Kidney (tissue), 13 donors: ENCODE measurements at regions not wholly inside any gene's neighbourhood (a gene's known extent, or its start where the extent isn't known, plus 50 kb on each side); places are given as distances from the start of the nearest gene placed in this dataset.

Source experiments
- DNase-seq, 5 donors: peaks; one replicate each; pipeline ENCODE4 v3.0.0-alpha.2; 2013 to 2020
- FAIRE-seq: peaks from 2 replicates; lab custom pipeline; 2012; peaks lifted over from hg19 to GRCh38; lab: Jason Lieb, UNC
- H3K27ac ChIP-seq, 2 donors: one replicate each; pipeline ENCODE4 v1.7.0; 2013; ENCODE audit warnings: low read depth in 2 of 2, low read length in 2 of 2, inconsistent platforms in 1 of 2
- H3K27me3 ChIP-seq: one replicate; pipeline ENCODE4 v1.7.1; 2013; ENCODE audit warnings: low read length, inconsistent platforms; ENCODE audit not compliant: control insufficient read depth, insufficient read depth
- H3K36me3 ChIP-seq, 3 donors: one replicate each; pipeline versions ENCODE4 v1.7.0 to v1.7.1; 2013; ENCODE audit warnings: low read length in 3 of 3, control low read depth in 1 of 3, inconsistent platforms in 1 of 3; ENCODE audit not compliant: insufficient read depth in 3 of 3, control insufficient read depth in 2 of 3
- H3K4me1 ChIP-seq, 3 donors: one replicate each; pipeline versions ENCODE4 v1.7.0 to v1.7.1; 2013; ENCODE audit warnings: low read length in 3 of 3, inconsistent platforms in 1 of 3, low read depth in 1 of 3; ENCODE audit not compliant: control insufficient read depth in 2 of 3, insufficient read depth in 2 of 3
- H3K4me3 ChIP-seq, 3 donors: one replicate each; pipeline versions ENCODE4 v1.7.0 to v1.8.1; 2013; ENCODE audit warnings: low read length in 3 of 3, control low read depth in 1 of 3, inconsistent platforms in 1 of 3
- H3K9ac ChIP-seq, 3 donors: one replicate each; pipeline versions ENCODE4 v1.7.0 to v1.7.1; 2013; ENCODE audit warnings: low read length in 3 of 3, control low read depth in 1 of 3, inconsistent platforms in 1 of 3
- H3K9me3 ChIP-seq, 3 donors: one replicate each; pipeline versions ENCODE4 v1.7.0 to v1.7.1; 2013; ENCODE audit warnings: low read length in 3 of 3, control low read depth in 1 of 3, inconsistent platforms in 1 of 3; ENCODE audit not compliant: control insufficient read depth in 2 of 3, insufficient read depth in 1 of 3
- CTCF ChIP-seq: IDR thresholded peaks from 3 replicates; pipeline ENCODE4 v1.5.1; 2012; ENCODE audit warnings: mild to moderate bottlenecking, moderate library complexity, borderline replicate concordance; ENCODE audit not compliant: insufficient read depth; ENCODE audit errors: extremely low read depth
- intact Hi-C: fragments of 100-400 bp; cut with DNase I; formaldehyde crosslinking; loops from one replicate; pipeline ENCODE4 v1.11.1; 2022
- donor health status: control.
- donor health status: control.
- donor health status: control.
- donor health status: control.
- donor health status: control.
- donor health status: DM: yes; HTN: yes; CAD: no.
- donor health status: Normal renal cell carcinoma (clear cell type).

- no peak overlapping the region for H3K9ac ChIP-seq
- TF ChIP-seq CTCF = no peak
- H3K27ac ChIP-seq = no peak overlapping the region
- no peak for FAIRE-seq
- no peaks in the 10 kb centered on the region for H3K4me1 ChIP-seq
- H3K27me3 ChIP-seq = no peaks in the 10 kb centered on the region
- H3K36me3 ChIP-seq = no peaks in the 10 kb centered on the region
- H3K9me3 ChIP-seq = peaks cover 0 to 5% (median 2%) of the 10 kb centered on the region in 3 donors
- no peak for DNase-seq
- H3K4me3 ChIP-seq = no peak overlapping the region
- intact Hi-C loops = no loop called here
Measured at GRCh38 chr20:4546786-4547185, 139.5 kb upstream of the PRNP start.

GRCh38 chr20:4546342-4546741 lies 139.9 kb upstream of the PRNP start:
- no peak for FAIRE-seq
- intact Hi-C loops = no loop called here
- peaks cover 0 to 5% (median 2%) of the 10 kb centered on the region in 3 donors for H3K9me3 ChIP-seq
- no peaks in the 10 kb centered on the region for H3K36me3 ChIP-seq
- no peak overlapping the region for H3K27ac ChIP-seq
- H3K9ac ChIP-seq = no peak overlapping the region
- TF ChIP-seq CTCF = no peak
- no peaks in the 10 kb centered on the region for H3K4me1 ChIP-seq
- DNase-seq = no peak
- no peaks in the 10 kb centered on the region for H3K27me3 ChIP-seq
- no peak overlapping the region for H3K4me3 ChIP-seq

GRCh38 chr20:4545526-4545925 lies 140.7 kb upstream of the PRNP start:
- intact Hi-C loops = no loop called here
- Histone ChIP-seq H3K4me3 (no peak overlapping the region), H3K4me1 (no peaks in the 10 kb centered on the region), H3K27me3 (no peaks in the 10 kb centered on the region), H3K36me3 (no peaks in the 10 kb centered on the region), H3K9me3 (peaks cover 0 to 5% (median 2%) of the 10 kb centered on the region in 3 donors), H3K27ac (no peak overlapping the region), H3K9ac (no peak overlapping the region)
- no peak for FAIRE-seq
- TF ChIP-seq CTCF = no peak
- DNase-seq = no peak

- TF ChIP-seq CTCF = no peak
- FAIRE-seq = no peak
Measured at GRCh38 chr20:4544765-4545164, 141.5 kb upstream of the PRNP start.

More at GRCh38 chr20:4544765-4545164, 141.5 kb upstream of the PRNP start:
- H3K27ac ChIP-seq = no peak overlapping the region
- no peaks in the 10 kb centered on the region for H3K36me3 ChIP-seq
- no peak overlapping the region for H3K9ac ChIP-seq
- H3K4me1 ChIP-seq = no peaks in the 10 kb centered on the region
- H3K9me3 ChIP-seq = peaks cover 0 to 5% (median 2%) of the 10 kb centered on the region in 3 donors
- DNase-seq = no peak
- intact Hi-C loops = no loop called here
- H3K4me3 ChIP-seq = no peak overlapping the region
- H3K27me3 ChIP-seq = no peaks in the 10 kb centered on the region
